A673 (cell line): ENCODE measurements at regions not wholly inside any gene's neighbourhood (a gene's known extent, or its start where the extent isn't known, plus 50 kb on each side); places are given as distances from the start of the nearest gene placed in this dataset.

Source experiments
- BruUV-seq: library from RNA; stranded (reverse); fragments of 400-500 nt; replicated peaks from 2 replicates; lab custom pipeline; 2021; lab: Mats Ljungman, UMichigan
- CTCF ChIA-PET: fragments of 300-600 bp; sonication (Branson Sonifier 250); formaldehyde crosslinking; loops from one replicate; lab custom pipeline; 2022; ENCODE audit warnings: antibody characterized with exemption; lab: Charles Lee
- POLR2A ChIA-PET: fragments of 300-600 bp; sonication (Branson Sonifier 250); formaldehyde crosslinking; loops from one replicate; lab custom pipeline; 2022; ENCODE audit warnings: antibody characterized with exemption; ENCODE audit not compliant: low non-redundant PET; lab: Charles Lee
- DNase-seq: peaks from one replicate; pipeline ENCODE4 v3.0.0-alpha.2; 2015; ENCODE audit warnings: low spot score
- H3K27ac ChIP-seq: fragments of 200-600 bp; sonication (generic); 2 replicates; pipeline ENCODE4 v1.5.1; 2016; ENCODE audit warnings: mixed run types, low read depth, mild to moderate bottlenecking, mixed read lengths, antibody characterized with exemption, low read length; ENCODE audit not compliant: poor library complexity, severe bottlenecking
- H3K27me3 ChIP-seq: fragments of 200-600 bp; sonication (generic); replicated peaks from 2 replicates; pipeline ENCODE4 v1.6.1; 2017; ENCODE audit warnings: mixed run types, low read depth, mild to moderate bottlenecking, mixed read lengths, antibody characterized with exemption, low read length; ENCODE audit not compliant: insufficient read depth, poor library complexity
- H3K36me3 ChIP-seq: fragments of 200-600 bp; sonication (generic); 2 replicates; pipeline ENCODE4 v1.6.1; 2016; ENCODE audit warnings: mixed run types, mild to moderate bottlenecking, mixed read lengths, antibody characterized with exemption, low read length; ENCODE audit not compliant: insufficient read depth, poor library complexity, severe bottlenecking
- H3K4me1 ChIP-seq: fragments of 200-600 bp; sonication (generic); 2 replicates; pipeline ENCODE4 v1.6.1; 2017; ENCODE audit warnings: mixed run types, mild to moderate bottlenecking, mixed read lengths, antibody characterized with exemption, low read length; ENCODE audit not compliant: insufficient read depth, poor library complexity, severe bottlenecking
- H3K4me3 ChIP-seq: fragments of 200-600 bp; sonication (generic); 2 replicates; pipeline ENCODE4 v1.5.1; 2016; ENCODE audit warnings: low read depth, mixed run types, mild to moderate bottlenecking, mixed read lengths, low read length; ENCODE audit not compliant: poor library complexity, severe bottlenecking
- H3K9me3 ChIP-seq: fragments of 200-600 bp; sonication (generic); 2 replicates; pipeline ENCODE4 v1.6.1; 2016; ENCODE audit warnings: mixed run types, low read depth, mild to moderate bottlenecking, mixed read lengths, antibody characterized with exemption, low read length; ENCODE audit not compliant: poor library complexity, severe bottlenecking
- EZH2 ChIP-seq: fragments of 200-600 bp; sonication (generic); IDR thresholded peaks from 2 replicates; pipeline ENCODE4 v1.6.1; 2017; ENCODE audit warnings: borderline replicate concordance, low read depth, mild to moderate bottlenecking, mixed read lengths, antibody characterized with exemption, low read length; ENCODE audit not compliant: poor library complexity, severe bottlenecking
- intact Hi-C: fragments of 100-400 bp; cut with micrococcal nuclease; formaldehyde crosslinking; loops from one replicate; pipeline ENCODE4 v1.10.0; 2022; ENCODE audit not compliant: unreplicated experiment
- TF ChIP-seq, protein P1 (sequence below): fragments of 300-800, 200-600 bp; sonication (generic); conservative IDR thresholded peaks from 2 replicates; pipeline ENCODE4 v1.5.1; 2017; ENCODE audit warnings: low read depth, mild to moderate bottlenecking, antibody characterized with exemption, low read length, moderate library complexity, mixed read lengths

DNA sequence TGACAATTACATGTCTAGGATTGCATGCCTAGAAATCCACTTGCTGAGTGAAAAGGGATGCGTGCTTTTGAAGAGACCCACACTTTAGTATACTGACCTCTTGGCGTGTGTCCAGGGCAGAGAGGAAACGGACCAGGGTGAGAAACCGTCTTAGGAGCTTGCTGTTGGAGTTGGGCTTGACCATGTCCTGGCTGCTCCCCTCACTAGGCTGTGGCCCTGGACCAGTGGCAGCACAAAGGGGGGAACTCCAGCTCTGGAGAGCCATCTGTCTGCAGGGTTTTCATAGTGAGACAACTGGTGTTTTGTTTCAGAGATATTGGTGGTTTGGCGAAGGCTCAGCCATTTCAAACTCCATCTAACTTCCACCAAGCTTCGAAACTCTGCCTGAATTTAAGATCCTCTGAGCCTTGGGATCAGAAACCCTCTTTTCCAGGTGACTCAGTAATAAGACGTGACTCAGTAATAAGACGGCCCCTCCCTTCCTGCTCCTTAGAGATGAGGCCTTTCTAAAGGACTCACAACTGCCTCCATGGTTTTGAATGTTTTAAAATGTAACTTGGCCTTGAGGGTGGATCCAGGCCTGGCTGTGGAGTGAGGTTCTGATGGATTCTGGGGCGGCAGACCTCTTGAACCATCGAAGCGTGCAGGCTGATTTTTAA, 165.8 kb downstream of the MELK start:
- no peaks in the 10 kb centered on the region for H3K9me3 ChIP-seq
- no peak overlapping the region for H3K27ac ChIP-seq
- no peak for TF ChIP-seq EZH2
- TF ChIP-seq, protein P1, sequence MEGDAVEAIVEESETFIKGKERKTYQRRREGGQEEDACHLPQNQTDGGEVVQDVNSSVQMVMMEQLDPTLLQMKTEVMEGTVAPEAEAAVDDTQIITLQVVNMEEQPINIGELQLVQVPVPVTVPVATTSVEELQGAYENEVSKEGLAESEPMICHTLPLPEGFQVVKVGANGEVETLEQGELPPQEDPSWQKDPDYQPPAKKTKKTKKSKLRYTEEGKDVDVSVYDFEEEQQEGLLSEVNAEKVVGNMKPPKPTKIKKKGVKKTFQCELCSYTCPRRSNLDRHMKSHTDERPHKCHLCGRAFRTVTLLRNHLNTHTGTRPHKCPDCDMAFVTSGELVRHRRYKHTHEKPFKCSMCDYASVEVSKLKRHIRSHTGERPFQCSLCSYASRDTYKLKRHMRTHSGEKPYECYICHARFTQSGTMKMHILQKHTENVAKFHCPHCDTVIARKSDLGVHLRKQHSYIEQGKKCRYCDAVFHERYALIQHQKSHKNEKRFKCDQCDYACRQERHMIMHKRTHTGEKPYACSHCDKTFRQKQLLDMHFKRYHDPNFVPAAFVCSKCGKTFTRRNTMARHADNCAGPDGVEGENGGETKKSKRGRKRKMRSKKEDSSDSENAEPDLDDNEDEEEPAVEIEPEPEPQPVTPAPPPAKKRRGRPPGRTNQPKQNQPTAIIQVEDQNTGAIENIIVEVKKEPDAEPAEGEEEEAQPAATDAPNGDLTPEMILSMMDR = no peak
- H3K27me3 ChIP-seq = peaks cover 22% of the 10 kb centered on the region
- ChIA-PET POLR2A (no interaction called here), CTCF (interaction anchor here (0.6 kb wide), 1 partner anchor 295 kb away, joined by 3 read pairs; the partner anchor contains the start of gene PAX5)
- intact Hi-C loops = no loop called here
- no TSS peak for BruUV-seq
- no peak for DNase-seq
- H3K4me3 ChIP-seq = no peak overlapping the region
- no peaks in the 10 kb centered on the region for H3K4me1 ChIP-seq
- no peaks in the 10 kb centered on the region for H3K36me3 ChIP-seq

- no peaks in the 10 kb centered on the region for H3K9me3 ChIP-seq
- no peak for DNase-seq
- H3K27me3 ChIP-seq = peaks cover 22% of the 10 kb centered on the region
- CTCF ChIA-PET = no interaction called here
- H3K27ac ChIP-seq = no peak overlapping the region
- no peaks in the 10 kb centered on the region for H3K4me1 ChIP-seq
- intact Hi-C loops = no loop called here
- TF ChIP-seq EZH2 = no peak
- TF ChIP-seq, protein P1 = no peak
- H3K36me3 ChIP-seq = no peaks in the 10 kb centered on the region
- POLR2A ChIA-PET = no interaction called here
- no TSS peak for BruUV-seq
- H3K4me3 ChIP-seq = no peak overlapping the region
Observed at GRCh38 chr9:36739373-36740116, 166.8 kb downstream of the MELK start.

DNA sequence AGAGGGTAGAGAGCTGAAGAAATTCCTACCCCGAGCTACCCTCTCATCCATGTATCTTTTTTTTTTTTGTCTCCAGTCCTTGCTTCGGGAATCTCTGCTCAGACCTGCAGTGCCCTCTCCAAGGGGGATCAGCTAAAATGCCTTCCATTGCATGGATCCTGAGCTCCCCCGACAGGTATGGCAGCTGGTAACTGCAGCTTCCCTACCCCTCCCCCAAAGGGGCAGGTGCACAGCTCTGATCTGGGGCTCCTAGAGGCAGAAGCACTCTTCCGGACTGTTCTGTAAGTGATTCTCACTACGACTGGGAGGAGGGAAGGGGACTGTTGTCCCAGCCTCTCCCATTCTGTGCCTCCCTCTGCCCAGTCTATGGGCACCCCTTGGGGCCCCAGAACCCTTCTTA, 169.6 kb downstream of the MELK start:
- ChIA-PET CTCF (interaction anchor here (0.7 kb wide), 1 partner anchor 11 kb away, joined by 4 read pairs; no protein-coding TSS in a partner anchor), POLR2A (no interaction called here)
- TF ChIP-seq, protein P1 = no peak
- no peak for TF ChIP-seq EZH2
- no TSS peak for BruUV-seq
- peaks cover 22% of the 10 kb centered on the region for H3K27me3 ChIP-seq
- no peaks in the 10 kb centered on the region for H3K36me3 ChIP-seq
- no peak for DNase-seq
- no peaks in the 10 kb centered on the region for H3K4me1 ChIP-seq
- intact Hi-C loops = no loop called here
- H3K27ac ChIP-seq = no peak overlapping the region
- H3K4me3 ChIP-seq = no peak overlapping the region
- no peaks in the 10 kb centered on the region for H3K9me3 ChIP-seq
